Astrocyte of the cerebellum (primary cell): ENCODE measurements at regions not wholly inside any gene's neighbourhood (a gene's known extent, or its start where the extent isn't known, plus 50 kb on each side); places are given as distances from the start of the nearest gene placed in this dataset.

Experiments used
- DNase-seq: peaks from one replicate; pipeline ENCODE4 v3.0.0-alpha.2; 2011; ENCODE audit warnings: low read depth
- H3K4me3 ChIP-seq: 2 replicates; pipeline ENCODE4 v1.5.1; 2011; ENCODE audit warnings: mild to moderate bottlenecking, low read depth, low read length, moderate library complexity
- CTCF ChIP-seq: IDR thresholded peaks from 2 replicates; pipeline ENCODE4 v1.5.1; 2012; ENCODE audit warnings: low read length, low read depth, moderate library complexity, mild to moderate bottlenecking; ENCODE audit errors: missing control alignments
- in situ Hi-C: cut with HindIII; loops from 2 replicates; pipeline ENCODE4 v1.10.0; 2017; ENCODE audit warnings: low sequenced_read_pairs

GRCh38 chr2:64263315-64263714 is 119.1 kb upstream of the PELI1 start:
- H3K4me3 ChIP-seq = no peak overlapping the region
- in situ Hi-C loops = no loop called here
- TF ChIP-seq CTCF = no peak
- peak; percentile 69 for DNase-seq

- in situ Hi-C loops = no loop called here
- H3K4me3 ChIP-seq = no peak overlapping the region
- DNase-seq = no peak
- TF ChIP-seq CTCF = no peak
Measured at GRCh38 chr2:64267699-64268098, 123.5 kb upstream of the PELI1 start.

GRCh38 chr2:64268330-64269048 is 124.3 kb upstream of the PELI1 start:
- H3K4me3 ChIP-seq = no peak overlapping the region
- no peak for TF ChIP-seq CTCF
- in situ Hi-C loops = no loop called here

GRCh38 chr2:64273524-64274398 is 129.5 kb upstream of the PELI1 start:
- in situ Hi-C loops = loop anchor here (5.0 kb wide), 1 partner anchor 61 kb away; no protein-coding TSS in a partner anchor
- peak; percentile 83 for DNase-seq
- TF ChIP-seq CTCF = no peak
- H3K4me3 ChIP-seq = no peak overlapping the region

More at GRCh38 chr2:64268330-64269048, 124.3 kb upstream of the PELI1 start:
- no peak for DNase-seq

- no peak for DNase-seq
- no peak overlapping the region for H3K4me3 ChIP-seq
- in situ Hi-C loops = loop anchor here (5.0 kb wide), 1 partner anchor 62 kb away; no protein-coding TSS in a partner anchor
- TF ChIP-seq CTCF = no peak
Measured at GRCh38 chr2:64274399-64275173, 130.4 kb upstream of the PELI1 start.

GRCh38 chr2:64275174-64275466 is 130.9 kb upstream of the PELI1 start:
- TF ChIP-seq CTCF = no peak
- in situ Hi-C loops = no loop called here
- H3K4me3 ChIP-seq = no peak overlapping the region
- no peak for DNase-seq
